Peyer's patch (tissue), 4 donors: ENCODE measurements at regions not wholly inside any gene's neighbourhood (a gene's known extent, or its start where the extent isn't known, plus 50 kb on each side); places are given as distances from the start of the nearest gene placed in this dataset.

ENCODE experiments used
- DNase-seq, 3 donors: peaks; one replicate each; pipeline ENCODE4 v3.0.0-alpha.2; 2017 to 2019
- H3K27ac ChIP-seq, 4 donors: fragments of 200-600 bp; sonication (generic); one replicate each; pipeline ENCODE4 v1.5.1; 2016 to 2019
- H3K27me3 ChIP-seq, 2 donors: fragments of 200-600 bp; sonication (generic); one replicate each; pipeline ENCODE4 v1.5.1; 2019
- H3K36me3 ChIP-seq, 3 donors: fragments of 200-600 bp; sonication (generic); one replicate each; pipeline ENCODE4 v1.5.1; 2016 to 2019
- H3K4me1 ChIP-seq, 4 donors: fragments of 200-600 bp; sonication (generic); one replicate each; pipeline ENCODE4 v1.5.1; 2016 to 2019
- H3K4me3 ChIP-seq, 4 donors: fragments of 200-600 bp; sonication (generic); 1 replicate in 3 of 4; 2 replicates in 1 of 4; pipeline ENCODE4 v1.5.1; 2016 to 2019; ENCODE audit warnings: mild to moderate bottlenecking in 1 of 4
- H3K9me3 ChIP-seq, 4 donors: fragments of 200-600 bp; sonication (generic); one replicate each; pipeline ENCODE4 v1.5.1; 2016 to 2019; ENCODE audit warnings: mild to moderate bottlenecking in 1 of 4
- POLR2A ChIP-seq, 2 donors: fragments of 450-650 bp; IDR thresholded peaks; one replicate each; pipeline ENCODE4 v1.5.1; 2017; ENCODE audit warnings: antibody characterized with exemption in 2 of 2, mild to moderate bottlenecking in 2 of 2, moderate library complexity in 2 of 2
- TF ChIP-seq, protein P1 (sequence below), 6 experiments: fragments of 450-650 bp in 4 of 6; fragments of 200-600 bp in 2 of 6; sonication (generic) in 1 of 6; IDR thresholded peaks; one replicate each; pipeline ENCODE4 v1.5.1; 2017 to 2019; ENCODE audit warnings: antibody characterized with exemption in 6 of 6, mild to moderate bottlenecking in 3 of 6, moderate library complexity in 1 of 6

GRCh38 chr12:60501124-60501729 is 905.4 kb downstream of the SLC16A7 start:
- H3K27me3 ChIP-seq = no peaks in the 10 kb centered on the region
- no peaks in the 10 kb centered on the region for H3K36me3 ChIP-seq
- H3K4me3 ChIP-seq = no peak overlapping the region
- no peaks in the 10 kb centered on the region for H3K4me1 ChIP-seq
- no peak overlapping the region for H3K27ac ChIP-seq
- DNase-seq = no peak
- H3K9me3 ChIP-seq = no peaks in the 10 kb centered on the region
- no peak for TF ChIP-seq POLR2A (IDR thresholded peaks at IDR 0.05)
- TF ChIP-seq, protein P1, sequence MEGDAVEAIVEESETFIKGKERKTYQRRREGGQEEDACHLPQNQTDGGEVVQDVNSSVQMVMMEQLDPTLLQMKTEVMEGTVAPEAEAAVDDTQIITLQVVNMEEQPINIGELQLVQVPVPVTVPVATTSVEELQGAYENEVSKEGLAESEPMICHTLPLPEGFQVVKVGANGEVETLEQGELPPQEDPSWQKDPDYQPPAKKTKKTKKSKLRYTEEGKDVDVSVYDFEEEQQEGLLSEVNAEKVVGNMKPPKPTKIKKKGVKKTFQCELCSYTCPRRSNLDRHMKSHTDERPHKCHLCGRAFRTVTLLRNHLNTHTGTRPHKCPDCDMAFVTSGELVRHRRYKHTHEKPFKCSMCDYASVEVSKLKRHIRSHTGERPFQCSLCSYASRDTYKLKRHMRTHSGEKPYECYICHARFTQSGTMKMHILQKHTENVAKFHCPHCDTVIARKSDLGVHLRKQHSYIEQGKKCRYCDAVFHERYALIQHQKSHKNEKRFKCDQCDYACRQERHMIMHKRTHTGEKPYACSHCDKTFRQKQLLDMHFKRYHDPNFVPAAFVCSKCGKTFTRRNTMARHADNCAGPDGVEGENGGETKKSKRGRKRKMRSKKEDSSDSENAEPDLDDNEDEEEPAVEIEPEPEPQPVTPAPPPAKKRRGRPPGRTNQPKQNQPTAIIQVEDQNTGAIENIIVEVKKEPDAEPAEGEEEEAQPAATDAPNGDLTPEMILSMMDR (IDR thresholded peaks at IDR 0.05) = no peak

- no peaks in the 10 kb centered on the region for H3K4me1 ChIP-seq
- H3K27me3 ChIP-seq = no peaks in the 10 kb centered on the region
- no peak for DNase-seq
- no peaks in the 10 kb centered on the region for H3K9me3 ChIP-seq
- no peak overlapping the region for H3K27ac ChIP-seq
- H3K36me3 ChIP-seq = no peaks in the 10 kb centered on the region
- no peak overlapping the region for H3K4me3 ChIP-seq
- TF ChIP-seq POLR2A (IDR thresholded peaks at IDR 0.05) = no peak
- TF ChIP-seq, protein P1 (IDR thresholded peaks at IDR 0.05) = no peak
Measured at GRCh38 chr12:60522684-60523400, 927.0 kb downstream of the SLC16A7 start.

DNA sequence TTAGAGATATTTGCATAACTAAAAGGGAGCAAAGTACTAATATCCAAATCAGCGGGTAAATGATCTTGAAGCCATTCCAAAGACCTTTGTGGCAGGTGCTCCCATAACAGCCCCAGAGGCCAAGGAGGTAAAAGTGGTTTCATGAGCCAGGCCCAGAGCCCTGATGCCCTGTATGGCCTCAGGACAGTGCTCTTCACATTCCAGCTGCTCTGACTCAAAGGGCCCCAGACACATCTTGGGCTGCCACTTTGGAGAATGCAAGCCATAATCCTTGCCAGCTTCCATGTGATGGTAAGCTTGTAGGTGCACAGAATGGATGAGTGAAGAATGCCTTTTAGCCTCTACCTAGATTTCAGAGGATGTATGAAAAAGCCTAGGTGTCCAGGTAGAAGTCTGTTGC is 933.4 kb downstream of the SLC16A7 start:
- Histone ChIP-seq H3K9me3 (no peaks in the 10 kb centered on the region), H3K36me3 (no peaks in the 10 kb centered on the region), H3K27ac (no peak overlapping the region), H3K4me3 (no peak overlapping the region), H3K4me1 (no peaks in the 10 kb centered on the region), H3K27me3 (no peaks in the 10 kb centered on the region)
- no peak for TF ChIP-seq POLR2A (IDR thresholded peaks at IDR 0.05)
- TF ChIP-seq, protein P1 (IDR thresholded peaks at IDR 0.05) = no peak
- DNase-seq = no peak

- H3K27ac ChIP-seq = no peak overlapping the region
- no peaks in the 10 kb centered on the region for H3K4me1 ChIP-seq
- no peaks in the 10 kb centered on the region for H3K36me3 ChIP-seq
- no peak for DNase-seq
- no peaks in the 10 kb centered on the region for H3K9me3 ChIP-seq
- TF ChIP-seq, protein P1 (IDR thresholded peaks at IDR 0.05) = no peak
- no peak for TF ChIP-seq POLR2A (IDR thresholded peaks at IDR 0.05)
- no peak overlapping the region for H3K4me3 ChIP-seq
- no peaks in the 10 kb centered on the region for H3K27me3 ChIP-seq
Measured at GRCh38 chr12:60529723-60530122, 933.9 kb downstream of the SLC16A7 start.

DNA sequence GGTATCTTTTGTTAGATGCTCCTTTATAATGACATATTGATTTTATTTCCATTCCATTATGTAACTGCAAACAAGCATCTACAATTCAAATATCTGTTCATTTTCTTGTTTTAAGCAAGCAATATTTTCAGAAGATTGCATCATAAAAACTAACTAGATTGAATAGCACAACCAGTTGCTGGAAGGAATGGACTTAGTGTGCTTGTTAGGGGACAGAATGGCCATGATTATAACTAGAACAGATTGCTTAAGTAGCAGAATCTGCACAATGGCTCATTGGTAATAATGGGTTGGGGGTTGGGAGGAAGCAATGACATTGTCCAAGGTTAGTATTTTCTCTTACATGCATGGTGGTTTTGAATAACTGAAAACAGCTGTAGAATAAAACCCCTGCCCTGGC is 939.5 kb downstream of the SLC16A7 start:
- Histone ChIP-seq H3K27ac (no peak overlapping the region), H3K4me3 (no peak overlapping the region), H3K9me3 (no peaks in the 10 kb centered on the region), H3K36me3 (no peaks in the 10 kb centered on the region), H3K4me1 (no peaks in the 10 kb centered on the region), H3K27me3 (no peaks in the 10 kb centered on the region)
- DNase-seq = no peak
- no peak for TF ChIP-seq POLR2A (IDR thresholded peaks at IDR 0.05)
- TF ChIP-seq, protein P1 (IDR thresholded peaks at IDR 0.05) = no peak
